GM04503 (cell line): ENCODE measurements at regions not wholly inside any gene's neighbourhood (a gene's known extent, or its start where the extent isn't known, plus 50 kb on each side); places are given as distances from the start of the nearest gene placed in this dataset.
A peak's percentile ranks its signal among the peaks of the same experiment; 100 is the strongest.

ENCODE experiments used
- DNase-seq: peaks from one replicate; pipeline ENCODE4 v3.0.0-alpha.2; 2012; ENCODE audit warnings: low read depth

DNA sequence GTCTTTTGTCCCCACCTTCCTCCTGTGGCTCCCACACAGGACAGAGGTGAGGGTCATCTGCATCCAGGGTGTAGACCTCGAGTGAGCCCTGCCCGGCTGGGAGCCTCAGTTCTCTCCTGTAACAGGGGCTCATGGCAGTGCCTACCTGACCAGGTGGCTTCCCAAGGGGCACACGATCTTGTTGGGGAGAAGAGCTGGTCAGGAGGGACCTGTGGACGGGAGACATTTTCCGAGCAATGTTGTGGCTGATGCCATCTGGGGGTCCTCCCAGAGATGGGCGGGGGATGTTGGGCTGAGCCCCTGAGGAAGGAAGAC lies 51.9 kb downstream of the CEBPB start:
- DNase-seq, result no peak

DNA sequence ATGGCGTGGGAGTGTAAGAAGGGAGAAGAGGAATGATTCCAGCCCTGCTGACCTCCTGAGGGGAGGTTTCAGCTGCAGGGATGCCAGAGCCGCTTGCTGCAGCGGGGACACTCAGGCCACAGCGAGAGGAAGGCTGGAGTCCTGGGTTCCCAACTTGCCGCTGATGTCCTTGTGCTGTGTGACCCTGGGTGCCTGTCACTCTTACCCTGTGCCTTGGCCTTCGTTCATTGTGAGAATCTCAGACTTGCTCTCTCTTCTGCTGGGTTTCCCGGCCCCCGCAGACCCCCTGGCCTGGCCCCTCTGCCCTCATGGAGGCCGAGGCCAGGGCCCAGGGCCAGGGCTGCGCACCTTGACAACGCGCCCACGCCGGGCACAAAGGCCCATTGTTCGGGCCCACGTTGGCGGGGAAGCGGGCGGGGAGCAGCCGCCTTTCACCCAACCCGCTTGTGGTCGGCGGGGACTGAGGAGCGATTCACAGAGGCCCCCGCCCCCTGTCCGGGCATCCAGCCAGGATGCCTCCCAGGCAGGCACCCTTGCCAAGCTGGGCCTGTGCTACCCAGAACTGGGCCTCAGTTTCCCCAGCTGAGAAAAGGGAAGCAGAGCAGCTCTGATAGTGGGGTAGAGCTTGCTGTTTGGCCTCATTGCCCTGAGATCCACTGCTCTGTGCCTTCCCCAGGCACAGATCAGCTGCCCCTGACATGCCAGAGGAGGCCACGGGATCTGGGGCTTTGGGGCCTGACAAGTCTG lies 52.4 kb downstream of the CEBPB start:
- DNase-seq, result no peak

DNA sequence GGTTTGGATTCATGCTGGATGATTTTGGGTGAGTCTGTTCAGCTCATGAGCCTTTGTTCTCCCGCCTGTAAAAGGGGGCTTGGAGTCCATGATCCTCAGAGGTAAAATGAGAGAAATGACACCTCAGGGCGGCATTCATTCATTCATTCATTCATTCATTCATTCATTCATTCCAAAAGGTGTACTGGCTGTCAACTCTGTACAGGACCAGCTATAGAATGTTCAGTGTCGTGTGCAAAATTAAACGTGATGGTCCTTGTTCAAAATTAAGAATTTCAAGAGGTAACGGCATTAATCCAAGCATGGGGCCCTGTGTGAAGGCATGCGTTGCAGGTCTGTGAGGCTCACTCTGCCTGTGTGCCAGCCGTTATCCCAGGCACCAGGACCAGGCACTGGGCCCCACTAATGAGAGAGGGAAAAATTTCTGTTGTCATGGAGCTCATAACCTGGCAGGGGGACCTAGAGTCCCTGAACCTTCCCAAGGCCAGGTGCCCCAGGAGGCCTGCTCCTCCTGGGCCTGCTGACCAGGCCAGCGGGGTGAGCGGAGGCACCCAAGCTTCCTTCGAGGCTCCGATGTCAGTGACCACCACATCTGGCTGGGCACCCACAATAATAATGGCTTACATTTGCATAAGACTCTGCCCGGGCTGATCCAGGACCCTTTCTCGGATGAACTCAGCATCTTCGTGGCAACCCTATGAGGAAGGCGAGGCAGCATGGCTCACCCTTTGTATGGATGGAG lies 53.2 kb downstream of the CEBPB start:
- no peak for DNase-seq

DNA sequence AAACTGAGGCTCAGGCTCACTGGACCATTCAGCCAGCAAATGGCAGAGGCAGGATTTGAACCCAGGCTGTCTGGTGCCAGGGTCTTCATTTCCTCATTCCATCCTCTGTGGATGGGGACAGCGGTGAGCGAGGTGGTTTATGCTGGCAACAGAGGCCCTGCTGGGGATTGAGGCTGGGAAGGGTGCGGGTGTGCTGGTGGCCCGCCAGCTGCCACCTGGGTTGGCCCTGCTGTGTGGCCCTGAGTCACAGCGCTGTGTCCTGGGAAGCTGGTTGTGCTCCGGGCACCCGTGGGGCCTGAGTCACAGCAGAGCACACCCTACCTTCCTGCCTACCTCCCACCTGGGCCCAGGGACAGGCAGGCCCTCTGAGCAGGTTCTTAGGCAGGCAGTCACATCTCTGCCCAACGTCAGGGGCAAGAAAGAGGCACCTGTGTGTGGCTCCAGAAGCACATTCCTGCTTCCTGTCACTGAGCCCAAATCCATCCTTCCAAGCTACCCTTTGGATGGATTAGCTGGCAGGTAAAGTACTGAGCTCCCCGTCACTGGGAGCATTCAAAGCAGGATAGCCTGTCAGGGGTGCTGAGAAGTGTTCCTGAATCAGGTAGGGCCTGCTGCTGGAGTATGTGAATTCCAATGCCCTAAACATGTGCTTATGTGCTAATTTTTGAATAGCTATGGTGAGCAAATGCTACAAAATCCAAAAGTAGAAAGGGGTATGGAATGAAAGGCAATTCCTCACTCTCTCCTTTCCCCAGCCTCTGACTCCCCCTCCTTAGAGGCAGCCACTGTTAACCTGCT lies 53.9 kb downstream of the CEBPB start:
- no peak for DNase-seq

DNA sequence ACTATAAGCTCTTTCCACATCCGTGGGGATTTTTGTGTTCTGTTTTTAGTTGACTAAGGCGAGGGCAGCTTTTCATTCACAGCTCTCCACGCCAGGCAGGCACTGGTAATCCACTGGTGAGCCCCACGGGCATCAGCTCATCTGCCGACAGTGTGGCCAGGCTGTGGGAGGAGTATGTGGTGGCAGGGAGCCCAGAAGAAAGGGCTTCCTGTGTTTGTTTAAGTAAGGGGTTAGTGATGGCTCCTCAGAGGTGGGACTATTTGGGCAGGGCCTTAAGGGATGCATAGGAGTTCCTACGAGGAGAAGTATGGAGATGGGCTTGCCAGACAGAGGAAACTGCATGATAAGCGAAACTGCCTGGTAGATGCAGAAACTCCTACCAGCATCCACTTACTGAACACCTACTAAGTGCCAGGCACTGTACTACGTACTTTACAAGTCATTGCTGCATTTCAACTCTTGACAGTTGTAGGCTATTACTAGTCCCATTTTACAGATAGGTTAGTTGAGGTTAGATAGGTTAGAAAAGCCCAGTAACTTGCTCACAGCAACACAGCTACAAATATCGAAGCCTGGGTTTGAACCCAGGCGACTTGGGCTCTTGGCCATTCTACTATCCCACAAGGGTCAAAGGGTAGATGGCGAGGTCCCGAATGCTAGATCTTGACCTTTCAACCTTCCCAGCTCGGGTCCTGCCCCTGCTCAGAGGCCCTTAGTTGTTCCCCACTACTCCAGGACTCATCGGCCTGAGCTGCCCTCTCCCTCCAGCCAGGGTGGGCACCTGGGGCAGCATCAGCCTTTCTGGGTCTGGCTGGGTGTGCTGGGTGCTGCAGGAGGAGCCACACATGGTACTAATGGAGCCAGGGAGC lies 55.1 kb downstream of the CEBPB start:
- DNase-seq, result no peak

DNA sequence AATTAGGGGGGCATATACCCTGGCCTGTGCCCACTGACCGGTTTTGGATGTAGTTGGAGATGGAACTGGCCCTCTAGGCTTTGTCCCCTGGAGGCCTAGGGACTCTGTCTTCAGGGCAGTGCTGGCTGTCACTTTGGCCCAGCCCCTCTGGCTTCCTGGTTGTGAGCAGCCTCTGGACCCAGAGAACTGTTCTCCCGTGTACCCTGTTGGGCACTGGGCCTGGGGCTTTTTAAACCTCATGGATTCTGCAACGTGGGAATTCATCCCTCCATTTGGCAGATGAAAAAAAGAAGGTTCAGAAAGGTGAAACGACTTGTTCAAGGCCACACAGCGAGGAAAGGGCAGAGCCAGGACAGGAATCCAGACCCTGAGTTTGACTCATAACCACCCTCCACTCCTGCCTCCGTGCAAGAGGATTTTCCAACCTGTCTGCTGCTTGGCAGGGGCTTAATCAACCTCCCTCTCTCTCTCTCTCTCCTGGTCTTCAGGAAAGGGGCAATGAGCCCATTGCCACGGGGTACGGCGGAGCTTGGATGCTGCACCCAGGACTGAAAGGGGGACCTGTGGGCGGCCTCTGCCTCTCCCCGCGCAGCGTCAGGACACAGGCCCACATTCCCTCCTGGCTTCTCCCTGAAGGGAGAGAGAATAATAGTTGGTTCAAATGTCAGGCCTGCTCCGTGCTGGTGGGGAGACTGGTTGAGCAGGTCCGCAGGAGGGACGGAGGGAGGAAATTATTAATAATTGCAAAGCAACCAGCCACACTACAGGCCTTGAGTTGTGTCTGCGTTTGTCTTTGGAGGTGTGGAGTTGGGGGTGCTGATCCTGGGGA lies 56.0 kb downstream of the CEBPB start:
- DNase-seq, result no peak

DNA sequence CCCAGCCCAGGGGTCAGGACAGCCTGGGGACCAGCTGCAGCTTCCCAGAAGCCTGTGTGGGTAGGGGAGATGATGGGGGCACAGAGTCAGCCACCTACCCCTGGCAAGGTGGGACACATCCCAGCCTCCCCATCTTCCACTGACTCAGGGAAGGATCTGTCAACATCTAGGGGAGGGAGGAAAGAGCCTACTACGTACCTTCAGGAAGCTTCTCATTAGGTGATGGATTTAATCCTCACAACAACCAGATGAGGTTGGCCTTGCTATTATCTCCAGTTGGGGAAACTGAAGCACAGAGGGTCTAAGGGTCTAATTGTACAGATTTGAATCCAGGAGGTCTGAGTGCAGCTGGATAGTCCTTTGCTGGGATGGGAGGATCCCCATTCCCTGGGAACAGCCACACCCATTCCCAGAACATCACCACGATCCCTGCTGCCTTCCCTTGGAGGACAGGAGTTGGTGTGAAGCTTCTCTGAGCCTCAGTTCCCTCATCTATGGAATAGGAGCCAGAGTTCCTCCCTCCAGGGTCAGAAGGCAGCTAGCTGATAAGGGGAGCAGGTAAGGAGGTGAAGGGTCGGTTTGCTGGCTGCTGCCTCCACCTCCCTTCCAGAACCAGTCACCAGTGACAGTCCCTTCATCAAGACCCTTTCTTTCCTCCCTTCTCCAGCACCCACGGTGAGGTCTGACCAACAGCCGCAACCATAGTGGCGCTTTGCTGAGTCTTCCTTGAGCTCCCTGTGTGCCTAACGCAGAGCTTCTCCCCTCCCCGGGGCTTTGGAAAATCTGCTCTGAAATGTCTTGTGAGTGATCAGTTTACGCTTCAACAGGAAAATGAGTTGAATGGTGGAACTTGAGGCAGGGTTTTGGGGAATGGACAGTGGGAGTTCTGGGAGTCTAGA lies 56.8 kb downstream of the CEBPB start:
- DNase-seq, result no peak

DNA sequence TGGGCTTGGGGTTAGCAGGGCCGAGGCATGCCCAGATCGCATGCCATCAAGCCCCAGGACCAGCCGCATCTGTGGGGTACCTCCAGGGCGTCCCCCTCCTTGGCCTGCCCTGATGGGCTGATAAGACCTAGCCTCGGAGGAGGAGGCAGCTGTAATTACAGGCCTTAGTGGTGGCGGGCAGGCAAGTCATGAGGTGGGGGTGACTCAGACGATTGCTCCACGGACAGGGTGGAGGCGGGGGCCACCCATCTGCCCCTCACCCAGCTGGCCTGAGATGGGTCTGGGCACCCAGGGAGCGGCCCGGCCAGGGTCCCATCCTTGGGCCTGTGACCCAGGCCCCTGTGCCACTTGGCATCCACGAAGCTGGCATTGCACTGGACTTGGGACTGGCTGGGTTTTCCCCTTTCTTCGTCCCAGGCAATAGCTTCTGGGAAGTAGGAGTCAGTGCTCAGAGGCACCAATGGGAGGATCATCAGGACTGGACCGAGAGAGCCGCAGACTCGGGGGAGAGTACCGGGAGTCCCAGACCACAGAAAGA lies 57.5 kb downstream of the CEBPB start:
- DNase-seq, result no peak

DNA sequence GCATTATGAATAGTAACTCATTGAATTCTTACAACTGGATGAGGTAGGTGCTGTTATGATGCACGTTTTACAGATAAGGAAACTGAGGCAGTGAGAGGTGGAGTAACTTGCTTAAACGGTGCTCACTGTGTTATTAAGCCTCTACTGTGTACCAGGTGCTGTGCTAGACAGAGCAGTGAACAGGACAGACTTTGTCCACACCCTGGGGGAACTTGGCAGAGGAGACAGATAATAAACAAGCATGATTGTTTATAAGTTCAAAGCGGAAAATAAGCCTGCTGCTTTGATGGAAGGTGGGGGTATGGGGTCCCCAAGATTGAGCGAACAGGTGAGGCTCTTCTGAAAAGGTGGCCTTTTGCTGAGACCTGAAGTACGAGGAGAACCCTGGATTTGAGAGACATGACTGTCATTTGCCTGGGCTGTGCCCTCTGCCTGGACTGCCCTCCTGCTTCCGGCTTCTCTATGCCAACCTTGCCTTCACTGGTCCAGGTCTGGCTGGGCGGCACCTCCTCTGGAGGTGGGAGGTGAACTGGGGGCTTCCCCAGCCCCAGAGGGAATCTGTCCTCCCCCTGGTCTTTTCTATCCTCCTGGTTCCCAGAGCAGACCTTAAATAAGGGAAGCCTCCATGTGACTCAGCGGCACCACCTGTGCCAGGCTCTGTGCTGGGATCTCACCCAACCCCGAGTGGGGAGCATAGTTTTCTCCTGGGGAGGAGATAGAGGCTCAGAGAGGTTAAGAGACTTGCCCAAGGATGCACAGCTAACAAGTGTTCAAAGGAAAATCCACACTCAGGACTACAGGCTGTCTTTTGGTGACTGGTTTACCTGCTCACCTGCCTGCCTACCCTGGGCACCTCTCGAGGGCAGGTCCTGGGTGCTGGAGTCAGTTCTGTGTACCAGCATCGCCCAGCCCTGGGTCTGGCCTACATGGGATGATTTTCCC lies 59.1 kb downstream of the CEBPB start:
- DNase-seq, result no peak

DNA sequence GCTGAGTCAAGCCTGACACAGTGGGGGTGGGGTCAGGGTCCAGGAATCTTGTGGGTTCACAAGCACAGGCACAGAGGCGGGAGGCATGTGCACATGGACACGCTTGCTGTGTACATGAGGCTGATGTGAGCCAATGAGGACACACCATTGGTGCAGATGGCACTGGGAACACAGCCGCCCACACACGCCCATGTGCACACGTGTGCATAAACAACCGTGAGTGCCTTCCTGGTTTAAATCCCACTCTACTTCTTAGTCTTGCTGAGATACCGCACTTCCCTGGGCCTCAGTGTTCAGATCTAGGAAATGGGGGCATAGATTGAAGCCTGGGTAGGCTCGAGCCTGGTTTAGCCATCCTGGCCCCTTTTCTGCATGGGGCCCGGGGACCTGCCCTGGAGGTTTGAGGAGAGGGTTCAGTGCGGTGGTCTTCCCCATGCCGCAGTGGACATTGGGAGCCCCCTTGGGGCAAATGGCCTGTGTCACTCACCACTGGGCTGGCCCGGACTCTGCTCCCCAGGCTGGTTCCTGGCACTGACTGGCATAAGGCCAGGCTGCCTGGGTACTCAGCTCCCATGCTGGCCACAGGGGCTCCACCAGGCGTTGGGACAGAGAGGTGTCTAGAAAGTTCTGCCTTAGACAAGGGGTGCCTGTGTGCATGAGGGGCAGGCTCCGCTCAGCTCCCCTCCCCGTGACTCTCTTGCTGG lies 60.2 kb downstream of the CEBPB start:
- no peak for DNase-seq

DNA sequence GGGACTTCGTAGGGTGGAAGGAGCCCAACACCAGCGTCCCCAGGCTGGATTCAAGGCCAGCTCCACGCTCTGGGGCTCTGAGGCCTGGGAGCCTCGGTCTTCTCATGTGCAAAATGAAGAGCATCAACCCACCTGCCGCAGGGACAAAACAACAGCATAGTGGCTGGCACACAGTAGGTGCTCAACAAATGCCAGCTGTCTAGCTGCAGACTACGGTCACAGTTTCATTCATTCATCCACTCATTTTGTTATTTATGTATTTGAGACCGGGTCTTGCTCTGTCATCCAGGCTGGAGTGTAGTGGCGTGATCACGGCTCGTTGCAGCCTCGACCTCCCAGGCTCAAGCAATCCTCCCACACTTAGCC lies 60.7 kb downstream of the CEBPB start:
- no peak for DNase-seq

DNA sequence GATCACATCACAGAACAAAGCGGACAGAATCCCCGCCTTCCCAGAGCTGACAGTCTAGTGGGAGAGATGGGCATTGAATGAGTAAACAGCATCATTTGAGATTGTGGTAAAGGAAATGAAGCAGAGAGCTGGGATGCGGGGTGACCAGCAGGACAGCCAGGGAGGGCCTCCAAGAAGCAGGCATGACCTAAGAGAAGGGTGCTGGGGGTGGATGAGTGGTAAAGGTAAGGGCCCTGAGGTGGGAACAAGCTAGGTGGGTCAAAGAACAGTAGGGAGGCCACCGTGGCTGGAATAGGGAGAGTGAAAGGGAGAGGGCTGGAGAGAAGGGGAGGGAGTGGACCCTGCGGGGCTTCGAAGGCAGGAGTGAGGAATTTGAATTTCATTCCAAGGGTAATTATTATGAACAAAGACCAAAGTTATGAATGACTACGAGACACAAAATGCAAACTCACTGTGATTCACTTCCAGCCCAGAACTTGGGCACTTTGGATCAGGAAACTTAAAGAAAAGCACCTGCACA lies 61.4 kb downstream of the CEBPB start:
- DNase-seq, result peak; percentile 47

DNA sequence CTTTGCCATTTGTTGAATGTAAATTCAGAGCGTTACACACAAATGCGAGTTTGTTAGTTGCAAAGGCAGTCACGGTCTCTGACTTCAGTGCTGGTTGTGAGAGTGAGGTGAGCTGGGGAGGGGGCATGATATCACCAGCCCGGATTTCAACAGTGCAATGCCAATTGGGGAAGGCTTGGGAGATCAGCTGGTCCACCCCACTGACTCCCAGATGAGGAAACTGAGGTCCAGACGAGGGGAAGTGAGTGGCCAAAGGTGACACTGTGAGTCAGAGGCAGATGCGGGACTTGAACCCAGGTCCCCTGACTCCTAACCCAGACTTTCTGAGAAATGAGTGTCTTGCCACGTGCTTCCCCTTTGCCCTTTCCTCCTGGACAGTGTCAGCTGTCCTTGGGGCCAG lies 62.1 kb downstream of the CEBPB start:
- no peak for DNase-seq

DNA sequence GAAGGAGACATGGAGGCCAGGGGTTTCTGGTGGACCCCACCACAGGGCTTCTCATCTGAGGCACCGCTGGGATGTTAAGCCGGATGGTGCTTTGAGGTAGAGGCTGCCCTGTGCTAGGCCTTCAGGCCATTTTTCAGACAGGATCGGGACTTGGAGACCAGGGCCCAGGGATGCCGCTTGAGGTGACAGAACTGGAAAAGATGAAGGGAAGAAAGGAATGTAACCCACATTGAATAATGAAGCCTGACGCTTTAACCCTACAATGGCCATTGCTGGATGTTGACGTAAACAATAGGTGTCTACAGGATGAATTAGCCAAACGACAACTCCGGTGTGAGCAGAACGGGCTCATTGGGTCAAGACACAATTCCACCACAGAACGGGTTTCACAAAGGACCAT lies 62.5 kb downstream of the CEBPB start:
- DNase-seq, result no peak

DNA sequence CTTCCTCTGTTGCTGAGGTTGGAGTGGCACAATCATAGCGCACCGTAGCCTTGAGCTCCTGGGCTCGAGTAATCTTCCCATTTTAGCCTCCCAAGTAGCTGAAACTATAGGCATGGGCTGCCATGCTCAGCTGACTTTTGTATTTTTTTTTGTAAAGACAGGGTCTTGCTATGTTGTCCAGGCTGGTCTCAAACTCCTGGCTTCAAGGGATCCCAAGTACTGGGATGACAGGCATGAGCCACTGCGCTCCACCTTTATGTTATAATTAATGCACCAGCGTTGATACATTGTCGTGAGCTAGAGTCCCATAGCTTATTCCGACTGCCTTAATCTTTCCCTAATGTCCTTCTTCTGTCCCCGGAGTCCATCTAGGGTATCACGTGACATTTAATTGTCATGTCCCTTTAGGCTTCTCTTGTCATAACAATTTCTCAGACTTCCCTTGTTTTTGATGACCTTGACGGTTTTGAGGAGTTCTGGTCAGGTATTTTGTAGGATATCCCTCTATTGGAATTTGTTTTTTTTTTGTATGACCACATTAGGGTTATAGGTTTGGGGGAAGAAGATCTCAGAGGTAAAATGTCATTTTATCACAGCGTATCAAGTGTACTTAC lies 63.9 kb downstream of the CEBPB start:
- DNase-seq, result no peak

DNA sequence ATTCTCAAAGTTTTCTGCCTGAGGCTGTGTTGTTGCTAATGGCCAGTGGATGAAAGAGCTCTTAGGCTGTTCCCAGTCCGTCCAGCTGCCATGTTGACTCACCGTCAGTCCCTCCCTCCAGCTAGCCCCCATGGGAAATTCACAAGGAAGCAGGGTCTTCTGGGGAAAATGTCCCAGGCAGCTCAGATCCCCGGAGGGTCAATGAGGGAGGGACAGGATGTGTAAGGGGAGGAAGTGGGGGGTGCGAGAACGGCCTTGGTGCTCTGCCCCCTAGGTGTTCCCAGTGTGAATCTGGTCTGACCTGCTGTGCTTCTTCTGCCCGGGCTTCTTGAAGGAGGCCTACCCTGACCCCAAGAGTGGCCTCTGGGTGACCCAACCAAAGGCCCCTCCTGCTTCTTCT lies 65.9 kb downstream of the CEBPB start:
- no peak for DNase-seq

DNA sequence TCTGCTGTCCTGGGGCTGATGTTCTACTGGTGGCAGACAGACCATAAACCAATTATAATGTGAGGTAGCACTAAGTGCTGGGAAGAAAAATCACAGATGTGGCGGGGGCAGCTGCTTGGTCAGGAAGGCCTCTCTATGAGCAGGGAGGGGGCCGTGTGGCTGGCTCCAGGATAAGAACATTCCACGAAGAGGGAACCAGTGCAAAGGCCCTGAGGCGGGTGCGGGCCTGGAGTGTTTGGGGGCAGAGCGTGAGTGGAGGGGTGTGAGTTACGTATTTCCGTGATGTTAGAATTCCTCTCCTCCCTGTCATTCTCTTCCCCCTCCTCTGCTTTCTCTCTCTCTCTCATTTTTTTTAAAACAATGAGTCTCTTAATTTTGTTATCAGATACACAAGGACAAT lies 67.2 kb downstream of the CEBPB start:
- no peak for DNase-seq
